ENCODE measurements at regions not wholly inside any gene's neighbourhood (a gene's known extent, or its start where the extent isn't known, plus 50 kb on each side); places are given as distances from the start of the nearest gene placed in this dataset.

- Mint-ChIP-seq H3K27me3 (ENCODE audit: insufficient read depth) (no peaks in the 10 kb centered on the region; the same call in 1 of the 2 replicates), H3K4me1 (ENCODE audit: low read depth) (no peaks in the 10 kb centered on the region), H3K4me3 (no peak overlapping the region), H3K9me3 (no peaks in the 10 kb centered on the region), H3K27ac (no peak overlapping the region), H3K36me3 (ENCODE audit: low read depth) (no peaks in the 10 kb centered on the region)
- no peak for TF ChIP-seq CTCF (IDR thresholded peaks at IDR 0.05)
- no peak for DNase-seq
Measured at GRCh38 chr3:66665021-66665695, 164.3 kb upstream of the LRIG1 start.

- H3K36me3 Mint-ChIP-seq (ENCODE audit: low read depth): no peaks in the 10 kb centered on the region
- H3K9me3 Mint-ChIP-seq: no peaks in the 10 kb centered on the region
- TF ChIP-seq CTCF (IDR thresholded peaks at IDR 0.05): no peak
- no peaks in the 10 kb centered on the region; the same call in 1 of the 2 replicates for H3K27me3 Mint-ChIP-seq (ENCODE audit: insufficient read depth)
- H3K4me1 Mint-ChIP-seq (ENCODE audit: low read depth): no peaks in the 10 kb centered on the region
- H3K27ac Mint-ChIP-seq: no peak overlapping the region
- DNase-seq: no peak
- H3K4me3 Mint-ChIP-seq: no peak overlapping the region
Measured at GRCh38 chr3:66666362-66666761, 165.5 kb upstream of the LRIG1 start.

GRCh38 chr3:66667263-66667662 is 166.4 kb upstream of the LRIG1 start:
- no peaks in the 10 kb centered on the region for H3K4me1 Mint-ChIP-seq (ENCODE audit: low read depth)
- DNase-seq: no peak
- no peaks in the 10 kb centered on the region; the same call in 1 of the 2 replicates for H3K27me3 Mint-ChIP-seq (ENCODE audit: insufficient read depth)
- no peak overlapping the region for H3K27ac Mint-ChIP-seq
- no peaks in the 10 kb centered on the region for H3K36me3 Mint-ChIP-seq (ENCODE audit: low read depth)
- TF ChIP-seq CTCF (IDR thresholded peaks at IDR 0.05): no peak
- H3K4me3 Mint-ChIP-seq: no peak overlapping the region
- no peaks in the 10 kb centered on the region for H3K9me3 Mint-ChIP-seq

GRCh38 chr3:66671291-66671690 is 170.5 kb upstream of the LRIG1 start:
- no peak for DNase-seq
- H3K4me1 Mint-ChIP-seq (ENCODE audit: low read depth): peaks cover 6% of the 10 kb centered on the region; the same call in 1 of the 2 replicates
- no peaks in the 10 kb centered on the region for H3K36me3 Mint-ChIP-seq (ENCODE audit: low read depth)
- no peak overlapping the region for H3K27ac Mint-ChIP-seq
- no peak overlapping the region for H3K4me3 Mint-ChIP-seq
- no peaks in the 10 kb centered on the region; the same call in 1 of the 2 replicates for H3K27me3 Mint-ChIP-seq (ENCODE audit: insufficient read depth)
- no peaks in the 10 kb centered on the region for H3K9me3 Mint-ChIP-seq
- no peak for TF ChIP-seq CTCF (IDR thresholded peaks at IDR 0.05)

GRCh38 chr3:66672830-66673229 is 172.0 kb upstream of the LRIG1 start:
- no peak for TF ChIP-seq CTCF (IDR thresholded peaks at IDR 0.05)
- Mint-ChIP-seq H3K27ac (no peak overlapping the region), H3K4me1 (ENCODE audit: low read depth) (peaks cover 6% of the 10 kb centered on the region; the same call in 1 of the 2 replicates), H3K4me3 (no peak overlapping the region), H3K36me3 (ENCODE audit: low read depth) (no peaks in the 10 kb centered on the region), H3K9me3 (no peaks in the 10 kb centered on the region), H3K27me3 (ENCODE audit: insufficient read depth) (no peaks in the 10 kb centered on the region; the same call in 1 of the 2 replicates)
- DNase-seq: no peak
